ENCODE measurements at regions not wholly inside any gene's neighbourhood (a gene's known extent, or its start where the extent isn't known, plus 50 kb on each side); places are given as distances from the start of the nearest gene placed in this dataset.

GRCh38 chr12:42758806-42759205, 169.3 kb upstream of the PRICKLE1 start:
- TF ChIP-seq CTCF (IDR thresholded peaks at IDR 0.05; ENCODE audit: low read depth, low read length, missing input control): no peak
- TF ChIP-seq RAD21 (IDR thresholded peaks at IDR 0.05): no peak
- TF ChIP-seq REST (IDR thresholded peaks at IDR 0.05): no peak
- TF ChIP-seq JUND (IDR thresholded peaks at IDR 0.05): no peak
- no peak for TF ChIP-seq ATF3 (IDR thresholded peaks at IDR 0.05)
- no peak for TF ChIP-seq RXRA (IDR thresholded peaks at IDR 0.05)
- no peak for TF ChIP-seq HNF4A (conservative IDR thresholded peaks at IDR 0.05)
- TF ChIP-seq TAF1 (conservative IDR thresholded peaks at IDR 0.05): no peak
- TF ChIP-seq SP1 (IDR thresholded peaks at IDR 0.05): no peak
- TF ChIP-seq YY1 (IDR thresholded peaks at IDR 0.05): no peak

All from liver (tissue), 3 donors.